Brain microvascular endothelial cell (primary cell): ENCODE measurements at regions not wholly inside any gene's neighbourhood (a gene's known extent, or its start where the extent isn't known, plus 50 kb on each side); places are given as distances from the start of the nearest gene placed in this dataset.

Experiments used
- DNase-seq: peaks from one replicate; pipeline ENCODE4 v3.0.0-alpha.2; 2020
- H3K27ac ChIP-seq: fragments of 250-450 bp; sonication (Bioruptor Pico); 2 replicates; pipeline ENCODE4 v1.5.1; 2020; ENCODE audit warnings: mild to moderate bottlenecking, moderate library complexity
- H3K27me3 ChIP-seq: fragments of 250-450 bp; sonication (Bioruptor Pico); replicated peaks from 2 replicates; pipeline ENCODE4 v1.5.1; 2020; ENCODE audit warnings: mild to moderate bottlenecking
- H3K36me3 ChIP-seq: fragments of 250-450 bp; sonication (Bioruptor Pico); replicated peaks from 2 replicates; pipeline ENCODE4 v1.5.1; 2020; ENCODE audit warnings: mild to moderate bottlenecking
- H3K4me3 ChIP-seq: 2 replicates; pipeline ENCODE4 v1.5.1; 2011; ENCODE audit warnings: low read depth, mild to moderate bottlenecking, control low read depth, low read length, moderate library complexity
- in situ Hi-C: cut with HindIII; loops from 2 replicates; pipeline ENCODE4 v1.10.0; 2017; ENCODE audit warnings: low sequenced_read_pairs, low pct_ligation_motif_present
- TF ChIP-seq, protein P1 (sequence below): IDR thresholded peaks from 2 replicates; pipeline ENCODE4 v1.5.1; 2011; ENCODE audit warnings: low read depth, mild to moderate bottlenecking, moderate library complexity, low read length, control low read depth, inconsistent platforms; ENCODE audit errors: missing control alignments

- no peak overlapping the region for H3K4me3 ChIP-seq
- in situ Hi-C loops, result no loop called here
- no peak for DNase-seq
- no peaks in the 10 kb centered on the region for H3K36me3 ChIP-seq
- TF ChIP-seq, protein P1, sequence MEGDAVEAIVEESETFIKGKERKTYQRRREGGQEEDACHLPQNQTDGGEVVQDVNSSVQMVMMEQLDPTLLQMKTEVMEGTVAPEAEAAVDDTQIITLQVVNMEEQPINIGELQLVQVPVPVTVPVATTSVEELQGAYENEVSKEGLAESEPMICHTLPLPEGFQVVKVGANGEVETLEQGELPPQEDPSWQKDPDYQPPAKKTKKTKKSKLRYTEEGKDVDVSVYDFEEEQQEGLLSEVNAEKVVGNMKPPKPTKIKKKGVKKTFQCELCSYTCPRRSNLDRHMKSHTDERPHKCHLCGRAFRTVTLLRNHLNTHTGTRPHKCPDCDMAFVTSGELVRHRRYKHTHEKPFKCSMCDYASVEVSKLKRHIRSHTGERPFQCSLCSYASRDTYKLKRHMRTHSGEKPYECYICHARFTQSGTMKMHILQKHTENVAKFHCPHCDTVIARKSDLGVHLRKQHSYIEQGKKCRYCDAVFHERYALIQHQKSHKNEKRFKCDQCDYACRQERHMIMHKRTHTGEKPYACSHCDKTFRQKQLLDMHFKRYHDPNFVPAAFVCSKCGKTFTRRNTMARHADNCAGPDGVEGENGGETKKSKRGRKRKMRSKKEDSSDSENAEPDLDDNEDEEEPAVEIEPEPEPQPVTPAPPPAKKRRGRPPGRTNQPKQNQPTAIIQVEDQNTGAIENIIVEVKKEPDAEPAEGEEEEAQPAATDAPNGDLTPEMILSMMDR, result no peak
- H3K27me3 ChIP-seq, result no peaks in the 10 kb centered on the region
- H3K27ac ChIP-seq, result no peak overlapping the region
These were observed 296.1 kb downstream of the IL15 start for GRCh38 chr4:141932490-141932889.

- TF ChIP-seq, protein P1, result no peak
- no peak for DNase-seq
- Histone ChIP-seq H3K4me3 (no peak overlapping the region), H3K36me3 (no peaks in the 10 kb centered on the region), H3K27me3 (no peaks in the 10 kb centered on the region), H3K27ac (no peak overlapping the region)
- in situ Hi-C loops, result no loop called here
These were observed 297.6 kb downstream of the IL15 start for GRCh38 chr4:141933978-141934377.

DNA sequence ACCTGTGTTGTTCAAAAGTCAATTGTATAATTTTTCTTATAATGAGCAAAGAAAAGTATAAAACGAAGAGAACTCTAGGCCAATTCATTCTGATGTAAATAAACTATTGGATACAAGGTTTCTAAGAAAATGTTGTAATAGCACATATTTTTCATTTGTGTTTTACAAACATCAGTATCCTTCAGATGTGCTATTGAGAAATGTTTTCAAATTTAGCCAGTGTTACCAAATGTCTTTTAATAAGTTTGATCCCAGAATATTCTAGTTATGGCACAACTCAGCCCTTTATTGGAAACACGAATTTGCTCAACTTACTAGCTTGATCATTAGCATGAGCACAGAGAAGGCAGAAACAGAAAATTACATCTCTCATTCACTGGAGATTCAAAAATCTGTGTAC, 319.3 kb downstream of the IL15 start:
- H3K27me3 ChIP-seq, result no peaks in the 10 kb centered on the region
- in situ Hi-C loops, result no loop called here
- no peak overlapping the region for H3K4me3 ChIP-seq
- H3K36me3 ChIP-seq, result no peaks in the 10 kb centered on the region
- no peak overlapping the region for H3K27ac ChIP-seq
- TF ChIP-seq, protein P1, result no peak
- no peak for DNase-seq

DNA sequence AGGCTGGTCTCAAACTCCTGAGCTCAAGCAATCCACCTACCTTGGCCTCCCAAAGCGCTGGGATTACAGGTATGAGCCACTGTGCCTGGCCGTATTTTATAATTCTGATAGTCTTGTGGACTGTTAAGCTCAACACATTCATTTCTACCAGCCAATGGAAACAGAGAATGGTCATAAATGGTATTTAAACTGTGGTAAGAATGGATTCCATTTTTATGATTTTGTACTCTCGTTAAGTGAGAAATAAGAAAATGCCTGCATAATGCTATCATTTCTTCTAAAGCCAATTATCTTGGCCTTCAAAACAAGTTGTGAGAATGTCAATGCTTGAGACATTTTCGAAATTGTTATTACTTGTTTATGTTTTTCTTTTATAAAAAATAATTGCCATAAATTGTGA, 321.0 kb downstream of the IL15 start:
- H3K36me3 ChIP-seq, result no peaks in the 10 kb centered on the region
- DNase-seq, result no peak
- H3K4me3 ChIP-seq, result no peak overlapping the region
- TF ChIP-seq, protein P1, result no peak
- H3K27ac ChIP-seq, result no peak overlapping the region
- in situ Hi-C loops, result no loop called here
- H3K27me3 ChIP-seq, result no peaks in the 10 kb centered on the region

DNA sequence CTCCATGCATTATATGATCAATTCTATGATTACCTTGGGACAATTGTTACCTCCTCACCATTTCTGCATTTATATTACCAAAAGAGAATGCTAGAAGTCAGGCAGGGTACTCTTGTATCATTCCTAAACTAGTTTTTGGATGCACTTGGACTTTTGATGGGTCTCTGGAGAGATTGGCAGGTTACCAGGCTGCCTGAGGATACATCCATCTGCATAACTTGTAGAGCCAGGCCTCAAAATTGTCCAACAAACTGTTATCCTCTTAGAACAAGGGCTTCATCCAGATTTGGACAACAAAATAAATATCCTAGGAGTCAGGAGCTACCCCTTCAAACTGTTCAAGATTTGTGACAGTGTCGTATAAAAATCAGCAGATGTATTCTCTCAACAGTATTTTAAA, 326.1 kb downstream of the IL15 start:
- Histone ChIP-seq H3K36me3 (no peaks in the 10 kb centered on the region), H3K4me3 (no peak overlapping the region), H3K27ac (no peak overlapping the region), H3K27me3 (no peaks in the 10 kb centered on the region)
- TF ChIP-seq, protein P1, result no peak
- no peak for DNase-seq
- in situ Hi-C loops, result no loop called here

DNA sequence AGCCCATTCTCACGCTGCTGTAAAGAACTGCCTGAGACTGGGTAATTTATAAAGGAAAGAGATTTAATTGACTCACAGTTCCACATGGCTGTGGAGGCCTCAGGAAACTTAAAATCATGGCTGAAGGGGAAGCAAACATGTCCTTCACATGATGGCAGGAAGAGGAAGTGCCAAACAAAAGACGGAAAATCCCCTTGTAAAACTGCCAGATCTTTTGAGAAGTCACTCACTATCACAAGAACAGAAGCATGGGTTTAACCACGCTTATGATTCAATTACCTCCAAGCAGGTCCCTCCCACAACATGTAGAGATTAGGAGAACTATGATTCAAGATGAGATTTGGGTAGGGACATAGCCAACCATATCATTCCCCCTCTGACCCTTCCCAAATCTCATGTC, 335.5 kb downstream of the IL15 start:
- H3K4me3 ChIP-seq, result no peak overlapping the region
- DNase-seq, result no peak
- in situ Hi-C loops, result no loop called here
- no peaks in the 10 kb centered on the region for H3K27me3 ChIP-seq
- H3K27ac ChIP-seq, result no peak overlapping the region
- no peaks in the 10 kb centered on the region for H3K36me3 ChIP-seq
- TF ChIP-seq, protein P1, result no peak
